ENCODE measurements at regions not wholly inside any gene's neighbourhood (a gene's known extent, or its start where the extent isn't known, plus 50 kb on each side); places are given as distances from the start of the nearest gene placed in this dataset.
"Not testable (repeated sequence)": the region's sequence is repeated elsewhere in the genome, so short reads cannot be mapped to it uniquely, and the experiment has no call there.

- H3K4me3 ChIP-seq: no peak overlapping the region
- DNase-seq (no peak), ATAC-seq (no peak)
- H3K4me1 ChIP-seq: no peaks in the 10 kb centered on the region
- WGBS, 4 donors: 87 to 96% (median 96%) methylated on average over 3 of the region's 3 CpGs
- no peaks in the 10 kb centered on the region for H3K27me3 ChIP-seq
- no peaks in the 10 kb centered on the region for H3K36me3 ChIP-seq
- TF ChIP-seq CTCF (IDR thresholded peaks at IDR 0.05) (no peak), POLR2A (IDR thresholded peaks at IDR 0.05) (no peak)
- intact Hi-C loops (cut with DNase I): no loop called here
- H3K9me3 ChIP-seq: no peaks in the 10 kb centered on the region
- H3K27ac ChIP-seq: no peak overlapping the region
These were observed 484.9 kb downstream of the TMEM38B start for GRCh38 chr9:106179191-106179590.

- H3K4me1 ChIP-seq; H3K4me3 ChIP-seq; H3K27me3 ChIP-seq; DNase-seq; intact Hi-C loops (cut with DNase I); ATAC-seq; H3K27ac ChIP-seq; H3K36me3 ChIP-seq: not testable (repeated sequence)
- 82 to 85% (median 84%) methylated on average over 8 of the region's 8 CpGs for WGBS, 4 donors
- H3K9me3 ChIP-seq: peaks cover 0 to 21% (median 0%) of the 10 kb centered on the region in 12 donors
These were observed 509.6 kb downstream of the TMEM38B start for GRCh38 chr9:106203815-106204516.

GRCh38 chr9:106207298-106207697 is 513.0 kb downstream of the TMEM38B start:
- 26 to 40% (median 35%) methylated on average over 1 of the region's 1 CpG for WGBS, 4 donors
- DNase-seq (no peak), ATAC-seq (no peak)
- H3K27me3 ChIP-seq: no peaks in the 10 kb centered on the region
- TF ChIP-seq CTCF (IDR thresholded peaks at IDR 0.05) (no peak), POLR2A (IDR thresholded peaks at IDR 0.05) (no peak)
- H3K27ac ChIP-seq: no peak overlapping the region
- no peak overlapping the region for H3K4me3 ChIP-seq
- no peaks in the 10 kb centered on the region for H3K4me1 ChIP-seq
- intact Hi-C loops (cut with DNase I): no loop called here
- peaks cover 0 to 9% (median 0%) of the 10 kb centered on the region in 12 donors for H3K9me3 ChIP-seq
- no peaks in the 10 kb centered on the region for H3K36me3 ChIP-seq

- no peaks in the 10 kb centered on the region for H3K36me3 ChIP-seq
- no peak overlapping the region for H3K4me3 ChIP-seq
- ATAC-seq (no peak), DNase-seq (no peak)
- TF ChIP-seq CTCF (IDR thresholded peaks at IDR 0.05) (no peak), POLR2A (IDR thresholded peaks at IDR 0.05) (no peak)
- H3K4me1 ChIP-seq: no peaks in the 10 kb centered on the region
- intact Hi-C loops (cut with DNase I): no loop called here
- H3K9me3 ChIP-seq: no peaks in the 10 kb centered on the region
- H3K27me3 ChIP-seq: no peaks in the 10 kb centered on the region
- WGBS, 4 donors: 76 to 92% (median 87%) methylated on average over 3 of the region's 3 CpGs
- no peak overlapping the region for H3K27ac ChIP-seq
These were observed 524.1 kb downstream of the TMEM38B start for GRCh38 chr9:106218427-106218826.

GRCh38 chr9:106218854-106219253 is 524.5 kb downstream of the TMEM38B start:
- H3K4me3 ChIP-seq: no peak overlapping the region
- ATAC-seq: no peak
- WGBS, 4 donors: 83 to 87% (median 87%) methylated on average over 3 of the region's 3 CpGs

More at GRCh38 chr9:106218854-106219253, 524.5 kb downstream of the TMEM38B start:
- no peaks in the 10 kb centered on the region for H3K9me3 ChIP-seq
- no peak overlapping the region for H3K27ac ChIP-seq
- DNase-seq: no peak
- intact Hi-C loops (cut with DNase I): no loop called here
- H3K4me1 ChIP-seq: no peaks in the 10 kb centered on the region
- TF ChIP-seq POLR2A (IDR thresholded peaks at IDR 0.05) (no peak), CTCF (IDR thresholded peaks at IDR 0.05) (no peak)
- no peaks in the 10 kb centered on the region for H3K27me3 ChIP-seq
- no peaks in the 10 kb centered on the region for H3K36me3 ChIP-seq

Measured in heart left ventricle (tissue), 16 donors.